Hepatic stellate cell (primary cell): ENCODE measurements at regions not wholly inside any gene's neighbourhood (a gene's known extent, or its start where the extent isn't known, plus 50 kb on each side); places are given as distances from the start of the nearest gene placed in this dataset.
"Not testable (repeated sequence)": the region's sequence is repeated elsewhere in the genome, so short reads cannot be mapped to it uniquely, and the experiment has no call there.

Source experiments
- DNase-seq: peaks from one replicate; pipeline ENCODE4 v3.0.0; 2011; ENCODE audit warnings: low spot score

DNA sequence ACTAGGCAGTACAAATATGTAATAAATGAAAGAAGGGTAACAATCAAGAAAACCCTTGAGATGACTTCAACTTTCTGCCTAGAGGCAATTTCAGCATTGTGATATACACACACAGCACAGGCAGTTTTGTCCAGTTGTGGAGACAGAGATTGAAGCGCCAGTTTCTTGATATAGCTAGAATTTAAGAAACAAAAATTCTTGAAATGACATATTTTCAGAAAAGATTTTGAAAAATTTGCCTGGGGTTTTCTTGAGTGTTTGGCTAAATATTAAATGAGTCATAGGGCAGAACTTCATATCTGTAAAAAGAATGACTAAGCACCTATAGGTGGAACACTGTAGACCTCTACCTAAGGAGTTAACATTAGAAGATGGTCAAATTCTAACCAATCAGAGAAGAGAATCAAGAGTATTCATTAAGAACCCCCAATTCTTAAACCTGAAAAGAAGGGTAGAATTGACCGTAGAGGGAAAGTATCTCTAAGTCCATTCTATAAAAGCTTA is 1266.8 kb upstream of the TMEFF2 start:
- no peak for DNase-seq

DNA sequence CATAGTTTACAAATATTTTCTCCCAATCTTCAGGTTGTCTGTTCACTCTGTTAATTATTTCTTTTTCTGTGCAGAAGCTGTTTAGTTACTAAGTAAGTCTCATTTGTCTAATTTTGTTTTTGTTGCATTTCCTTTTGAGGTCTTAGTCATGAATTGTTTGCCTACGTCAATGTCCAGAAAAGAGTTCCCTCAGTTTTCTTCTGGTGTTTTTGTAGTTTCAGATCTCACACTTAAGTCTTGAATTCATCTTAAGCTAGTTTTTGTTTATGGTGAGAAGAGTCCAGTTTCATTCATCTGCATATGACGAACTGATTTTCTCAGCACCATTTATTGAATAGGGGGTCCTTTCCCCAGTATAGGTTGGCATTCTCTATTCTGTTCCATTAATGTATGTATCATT is 1252.2 kb upstream of the TMEFF2 start:
- no peak for DNase-seq

DNA sequence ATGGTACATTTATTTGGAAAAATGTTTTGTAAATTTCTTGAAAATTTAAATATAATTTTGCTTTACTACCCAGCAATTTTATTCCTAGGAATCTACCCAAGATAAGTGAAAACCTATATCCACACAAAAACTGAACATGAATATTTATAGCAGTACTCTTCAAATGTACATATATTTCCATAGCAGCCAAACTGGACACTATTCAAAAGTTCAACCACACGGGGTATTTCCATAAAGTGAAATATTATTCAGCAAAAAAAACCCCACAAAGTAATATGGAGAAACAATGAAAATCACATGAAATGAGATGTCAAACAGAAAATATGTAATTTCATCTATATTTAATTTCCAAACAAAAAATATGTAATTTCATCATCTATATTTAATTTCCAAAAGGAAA is 1247.6 kb upstream of the TMEFF2 start:
- DNase-seq, result no peak

DNA sequence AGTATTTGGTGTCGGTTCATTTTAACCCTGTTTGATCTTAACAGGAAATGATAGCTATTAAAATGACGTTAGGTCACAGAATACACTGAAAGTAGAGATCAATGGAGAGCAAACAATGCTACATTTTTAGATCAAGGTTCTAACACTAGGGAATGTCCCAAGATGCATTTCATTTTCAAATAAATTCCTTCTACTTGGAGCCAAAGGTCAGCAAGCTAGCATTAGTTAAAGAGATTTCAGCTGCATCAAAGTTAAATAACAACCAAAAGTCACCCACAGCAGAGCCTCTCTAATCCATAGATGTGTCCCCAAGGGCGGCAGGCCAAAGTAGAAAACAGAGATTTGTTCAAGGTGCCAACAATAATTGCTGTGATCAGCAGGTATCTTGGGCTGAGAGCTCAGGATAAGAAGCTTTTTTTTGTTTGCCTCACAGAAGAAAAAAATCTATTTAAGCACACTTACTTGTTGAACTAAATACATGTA is 1233.6 kb upstream of the TMEFF2 start:
- DNase-seq, result no peak

DNA sequence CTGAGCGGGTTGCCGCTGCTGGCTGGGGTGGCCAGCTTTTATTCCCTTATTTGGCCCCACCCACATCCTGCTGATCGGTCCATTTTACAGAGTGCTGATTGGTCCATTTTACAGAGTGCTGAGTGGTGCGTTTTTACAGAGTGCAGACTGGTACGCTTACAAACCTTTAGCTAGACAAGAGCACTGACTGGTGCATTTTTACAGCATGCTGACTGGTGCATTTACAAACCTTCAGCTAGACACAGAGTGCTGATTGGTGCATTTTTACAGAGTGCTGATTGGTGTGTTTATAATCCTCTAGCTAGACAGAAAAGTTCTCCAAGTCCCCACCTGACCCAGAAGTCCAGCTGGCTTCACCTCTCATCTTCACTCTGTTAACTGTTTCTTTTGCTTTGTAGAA is 1217.6 kb upstream of the TMEFF2 start:
- DNase-seq, result not testable (repeated sequence)

DNA sequence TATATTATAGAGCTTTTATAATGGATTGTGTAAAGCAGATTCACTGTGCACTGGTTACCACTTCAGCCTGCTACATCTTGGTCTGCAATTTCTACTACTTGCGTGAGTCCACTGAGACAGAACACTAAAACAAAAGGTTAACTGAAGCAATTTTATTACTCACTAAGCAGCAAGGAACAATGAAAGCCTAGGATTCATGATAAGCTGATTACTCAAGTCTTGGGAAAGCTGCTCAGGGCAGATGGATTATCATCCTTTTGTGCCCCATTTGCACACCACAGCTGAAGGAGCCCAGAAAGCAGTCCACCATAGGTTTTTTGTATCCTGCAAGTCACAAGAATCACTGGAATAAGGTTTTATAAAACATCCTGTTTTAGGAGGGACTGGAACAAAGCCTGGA is 1215.2 kb upstream of the TMEFF2 start:
- no peak for DNase-seq

DNA sequence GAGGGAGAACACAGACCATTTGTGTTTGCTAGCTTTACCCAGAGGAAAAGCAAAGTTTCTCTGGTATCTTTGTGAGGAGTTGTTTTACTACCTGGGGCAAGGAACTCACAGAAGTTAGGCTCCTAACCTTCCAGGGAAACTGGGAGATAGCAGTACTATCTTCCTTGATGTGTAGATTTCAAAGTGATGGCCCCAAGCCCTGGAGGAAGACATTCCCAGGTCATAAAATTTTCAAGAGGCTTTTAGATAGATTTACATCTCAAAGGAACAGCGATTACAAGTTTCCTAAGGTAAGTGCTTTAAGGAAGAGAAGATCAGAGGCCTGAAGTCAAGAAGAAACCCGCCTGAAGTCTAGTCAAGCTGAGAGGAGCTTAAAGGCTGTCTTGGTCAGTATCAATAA is 1187.8 kb upstream of the TMEFF2 start:
- no peak for DNase-seq

DNA sequence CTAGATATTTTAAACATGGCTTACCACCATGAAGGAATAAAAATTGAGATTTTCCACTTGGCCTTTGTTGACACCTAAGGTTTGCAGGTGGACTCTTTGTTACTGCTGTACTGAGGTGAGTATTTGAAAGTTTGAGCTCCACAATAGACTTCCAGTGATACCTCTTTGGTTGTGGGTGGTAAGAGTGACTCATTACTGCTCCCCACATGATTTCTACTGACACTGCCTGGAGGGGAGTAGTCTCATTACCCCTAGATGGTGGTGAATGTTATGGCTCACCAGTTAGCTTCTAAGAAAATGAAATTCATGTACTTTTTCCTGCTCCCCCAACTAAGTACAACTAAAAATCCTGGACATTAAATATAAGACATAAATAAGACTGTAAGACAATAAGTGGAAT is 1183.1 kb upstream of the TMEFF2 start:
- no peak for DNase-seq

DNA sequence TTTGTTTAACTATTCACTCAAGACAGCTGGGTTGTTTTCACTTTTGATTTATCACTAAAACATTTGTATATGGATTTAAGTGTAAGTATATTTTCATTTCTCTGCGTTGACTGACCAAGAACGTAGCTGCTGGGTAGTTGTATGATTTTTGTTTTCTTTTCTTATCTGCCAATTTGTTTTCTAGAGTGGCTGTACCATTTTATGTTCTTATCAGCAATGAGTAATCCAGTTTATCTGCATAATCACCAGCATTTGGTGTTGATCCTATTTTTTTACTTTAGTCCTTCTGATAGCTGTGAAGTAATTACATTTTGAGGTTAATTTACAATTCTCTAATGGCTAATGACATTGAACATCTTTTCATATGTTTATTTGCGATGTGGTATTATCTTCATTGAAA is 1178.4 kb upstream of the TMEFF2 start:
- no peak for DNase-seq

DNA sequence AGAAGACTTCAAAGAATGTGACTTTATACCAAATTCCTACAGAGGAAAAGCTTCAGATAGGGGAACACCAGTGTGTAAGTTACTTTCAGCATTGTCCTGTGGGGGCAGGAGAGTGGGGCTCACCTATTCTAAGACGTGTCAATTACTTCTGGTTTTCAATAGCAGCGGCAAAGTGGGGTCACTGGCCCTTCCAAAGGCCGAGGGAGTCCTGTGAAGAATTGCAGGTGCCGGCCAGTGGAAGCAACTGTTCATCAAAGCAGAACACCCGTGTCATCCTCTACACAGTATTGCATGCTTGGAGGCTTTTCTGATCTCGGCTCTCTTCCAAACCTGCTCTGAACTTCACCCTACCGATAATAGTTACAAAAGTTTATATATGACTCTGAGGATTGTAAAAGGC is 1176.5 kb upstream of the TMEFF2 start:
- DNase-seq, result no peak

DNA sequence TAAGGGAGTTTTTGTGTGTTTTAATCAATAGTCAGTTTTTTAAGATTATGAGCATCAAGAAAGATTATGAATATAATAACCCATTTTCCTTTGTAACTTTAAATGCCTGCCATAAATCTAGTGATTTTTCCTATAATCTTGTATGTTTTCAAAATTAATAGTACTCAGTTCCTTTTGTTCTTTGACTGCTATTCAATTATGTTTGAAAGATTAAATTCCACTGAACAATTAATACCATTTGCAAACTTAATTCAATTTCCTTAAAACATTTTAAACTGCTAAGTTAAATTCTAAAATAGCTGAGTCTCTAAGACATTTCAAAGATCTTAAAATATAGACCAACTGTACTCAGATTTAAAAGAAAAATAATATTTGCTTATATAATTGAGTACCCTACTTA is 1173.9 kb upstream of the TMEFF2 start:
- no peak for DNase-seq

DNA sequence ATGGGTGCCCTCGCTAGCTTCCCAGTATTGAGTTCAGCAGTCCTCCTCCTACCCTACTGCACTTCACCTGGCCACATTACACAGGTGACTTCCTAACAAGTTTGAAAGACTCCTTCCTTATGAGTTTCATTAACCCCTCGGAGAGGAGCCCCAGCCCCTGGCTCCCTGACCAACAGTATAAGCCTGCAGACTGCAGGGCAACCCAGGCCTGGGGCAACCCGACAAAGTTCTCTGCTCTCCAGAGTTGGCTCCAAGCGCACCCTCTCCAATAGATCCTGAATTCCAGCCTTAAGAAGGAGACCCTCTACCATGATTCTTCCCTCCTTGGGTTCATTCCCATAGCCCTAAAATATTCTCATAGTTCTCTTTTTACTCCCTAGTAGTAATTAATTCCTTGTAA is 1162.8 kb upstream of the TMEFF2 start:
- DNase-seq, result no peak

DNA sequence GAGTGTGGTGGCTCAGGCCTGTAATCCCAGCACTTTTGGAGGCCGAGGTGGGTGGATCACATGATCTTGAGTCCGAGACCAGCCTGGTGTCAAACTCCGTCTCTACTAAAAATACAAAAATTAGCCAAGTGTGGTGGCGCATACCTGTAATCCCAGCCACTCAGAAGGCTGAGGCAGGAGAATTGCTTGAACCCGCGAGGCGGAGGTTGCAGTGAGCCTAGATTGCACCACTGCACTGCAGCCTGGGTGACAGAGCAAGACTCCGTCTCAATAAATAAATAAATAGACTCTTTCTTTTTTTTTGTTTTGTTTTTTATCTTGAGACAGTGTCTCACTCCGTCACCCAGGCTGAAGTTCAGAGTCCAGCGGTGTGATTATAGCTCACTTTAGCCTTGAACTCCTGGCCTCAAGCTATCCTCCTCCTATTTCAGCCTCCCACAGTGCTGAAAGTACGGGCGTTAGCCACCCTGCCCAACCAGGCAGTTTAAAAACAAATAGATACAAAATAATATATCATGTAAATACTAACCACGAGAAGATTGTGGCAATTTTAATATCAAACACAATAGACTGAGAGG is 1158.0 kb upstream of the TMEFF2 start:
- not testable (repeated sequence) for DNase-seq

DNA sequence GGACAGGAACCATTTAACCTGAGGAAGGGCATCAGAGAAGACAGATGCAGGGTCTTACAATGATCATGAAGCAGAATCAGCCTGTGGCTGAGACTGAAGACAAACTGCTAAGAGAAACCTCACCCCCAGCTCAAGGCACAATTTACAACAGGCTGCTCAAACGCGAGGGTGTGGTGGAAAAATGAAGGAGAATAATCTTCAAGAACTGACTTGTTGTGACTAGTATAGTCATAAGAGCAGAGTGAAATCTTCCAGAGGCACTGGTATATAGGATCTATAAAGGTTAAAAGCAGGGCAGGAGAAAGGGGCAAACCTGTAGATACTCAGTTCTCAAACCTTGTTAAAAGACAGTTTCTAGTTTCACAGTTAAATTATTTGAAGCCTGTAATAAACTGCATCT is 1155.8 kb upstream of the TMEFF2 start:
- DNase-seq, result no peak

DNA sequence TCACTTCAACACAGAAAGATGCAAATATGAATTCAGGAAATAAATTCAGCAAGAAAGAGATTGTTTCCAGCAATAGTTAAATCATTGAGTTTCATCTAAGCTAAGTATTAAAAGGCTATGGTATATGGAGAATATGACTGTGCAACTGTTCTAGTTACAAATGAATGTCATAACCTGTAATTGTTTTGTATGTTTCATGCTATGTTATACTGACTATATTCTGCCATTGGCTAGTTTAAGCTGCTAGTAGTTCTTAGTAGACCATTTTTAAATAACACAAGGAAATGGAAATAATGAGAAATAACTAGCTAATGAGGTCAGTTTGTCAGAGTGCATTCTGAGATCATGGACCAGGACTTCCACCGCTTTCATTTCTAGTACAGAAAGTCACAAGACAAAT is 1154.9 kb upstream of the TMEFF2 start:
- no peak for DNase-seq

DNA sequence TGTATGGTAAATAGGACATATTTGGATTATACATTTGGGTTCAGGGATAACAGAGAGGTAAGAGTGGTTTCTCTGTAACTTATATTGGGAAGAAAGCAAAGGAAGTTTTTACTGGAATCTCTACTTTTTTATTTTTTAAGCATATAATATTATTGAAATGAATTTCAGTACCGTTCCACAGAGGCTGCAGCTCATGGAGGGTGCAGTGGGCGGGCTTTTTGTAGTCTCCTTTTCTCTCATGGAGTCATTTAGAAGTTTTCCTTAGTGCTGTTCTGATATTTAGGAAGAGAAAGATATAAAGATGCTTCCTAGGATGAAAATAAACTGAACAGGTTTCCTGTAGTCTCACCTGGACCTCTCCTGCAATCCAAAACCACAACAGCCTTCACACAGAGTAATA is 1153.3 kb upstream of the TMEFF2 start:
- DNase-seq, result no peak

DNA sequence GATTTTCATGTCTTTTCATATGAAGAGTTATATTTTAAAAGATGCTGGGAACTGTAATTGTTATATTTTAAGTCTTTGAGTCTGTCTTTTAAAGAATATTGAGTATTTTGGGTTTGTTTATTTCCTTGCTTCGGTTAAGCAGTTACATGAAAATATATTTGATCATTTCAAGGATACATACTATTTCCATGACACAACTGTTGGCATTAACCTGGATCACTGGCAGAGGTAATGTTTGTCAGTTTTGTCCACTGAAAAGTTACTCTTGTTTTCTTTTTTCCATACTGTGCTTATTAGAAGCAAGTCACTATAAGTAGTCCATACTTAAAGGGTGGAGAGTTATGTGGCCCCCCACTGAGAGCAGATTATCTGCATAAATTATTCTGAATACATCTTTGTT is 1142.0 kb upstream of the TMEFF2 start:
- no peak for DNase-seq

DNA sequence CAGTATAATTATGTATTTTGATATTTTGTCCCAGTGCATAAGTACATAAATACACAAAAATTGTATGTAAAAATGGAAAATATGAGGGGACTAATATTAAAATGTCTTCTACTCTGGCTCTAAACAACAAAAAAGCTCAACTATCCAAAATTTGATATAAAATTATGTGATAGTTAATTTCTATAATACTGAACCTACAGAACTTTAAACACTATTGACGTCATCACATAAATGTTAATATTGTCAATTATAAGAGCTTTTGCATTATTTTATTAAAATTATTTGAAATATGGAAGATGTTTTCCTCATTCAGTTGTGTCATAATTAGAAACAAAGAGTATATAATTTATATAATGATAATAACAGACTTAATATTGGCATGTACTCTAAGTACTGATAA is 1139.7 kb upstream of the TMEFF2 start:
- no peak for DNase-seq

DNA sequence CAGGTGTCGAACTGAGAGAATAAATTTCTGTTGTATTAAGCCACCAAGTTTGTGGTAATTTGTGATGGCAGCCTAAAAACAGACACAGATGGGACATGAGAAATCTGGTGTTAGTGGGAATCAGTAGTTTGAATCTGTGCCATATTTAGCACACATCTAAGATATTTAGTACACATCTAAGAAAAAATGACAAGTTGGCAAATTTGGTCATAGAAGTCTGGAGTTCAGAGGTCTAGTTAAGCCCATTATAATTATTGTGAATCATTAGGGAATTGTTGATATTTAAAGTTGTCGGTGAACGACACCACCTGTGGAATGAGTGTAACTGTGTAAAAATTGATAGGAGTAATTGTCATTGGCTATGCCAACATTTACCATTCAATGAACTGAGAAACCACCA is 1138.8 kb upstream of the TMEFF2 start:
- DNase-seq, result no peak

DNA sequence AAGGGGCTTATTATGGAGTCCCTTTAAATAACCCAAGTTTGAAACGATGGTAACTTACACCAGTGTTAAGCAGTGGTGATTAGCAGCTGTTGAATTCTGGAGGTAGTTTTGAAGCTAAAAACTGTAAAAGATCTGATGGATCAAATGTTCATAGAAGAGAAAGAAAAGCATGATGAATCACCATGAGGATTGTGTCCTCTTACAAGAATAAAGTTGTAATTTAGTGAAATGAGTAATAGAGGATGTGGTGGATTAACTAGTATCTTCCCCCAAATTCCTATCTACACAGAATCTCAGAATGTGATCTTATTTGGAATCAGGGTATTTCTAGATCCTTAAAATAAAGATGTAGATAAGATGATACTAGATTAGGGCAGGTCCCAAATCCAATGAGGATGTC is 1138.2 kb upstream of the TMEFF2 start:
- DNase-seq, result no peak

DNA sequence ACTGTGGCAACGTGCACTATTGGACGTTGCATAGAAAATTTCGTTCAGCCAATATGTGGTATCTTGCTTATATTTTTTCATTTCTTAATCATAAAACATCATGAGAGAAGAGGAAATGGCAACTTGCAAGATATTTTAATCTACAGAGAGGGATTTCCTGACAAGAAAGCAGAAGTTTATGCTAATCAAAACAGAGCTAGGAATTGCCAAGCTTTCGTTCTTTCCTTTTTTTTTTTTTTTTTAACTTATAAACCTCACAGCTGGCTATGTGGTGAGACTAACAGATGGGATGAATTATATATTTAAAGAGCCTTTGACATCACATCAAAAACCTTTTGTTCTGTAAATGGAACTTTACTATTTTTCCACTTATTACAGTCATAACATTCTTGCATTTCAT is 1136.9 kb upstream of the TMEFF2 start:
- no peak for DNase-seq

DNA sequence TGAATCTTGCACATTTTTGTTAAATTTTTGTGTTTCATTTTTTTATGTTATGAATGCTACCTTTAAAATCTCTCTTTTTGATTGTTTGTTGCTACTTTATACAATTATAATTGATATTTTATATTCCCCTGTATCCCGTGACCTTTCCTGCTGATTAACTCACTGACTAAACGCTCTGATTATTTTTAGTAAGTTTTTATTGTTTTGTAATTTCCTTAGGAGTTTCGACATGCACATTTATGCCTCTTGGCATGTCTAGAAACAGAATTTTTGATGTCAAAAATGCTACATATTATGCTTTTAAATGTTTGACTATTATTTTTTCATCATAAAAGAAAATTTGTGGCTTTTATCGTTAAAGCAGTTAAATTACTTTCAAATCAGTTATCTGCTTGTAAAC is 1131.6 kb upstream of the TMEFF2 start:
- no peak for DNase-seq

DNA sequence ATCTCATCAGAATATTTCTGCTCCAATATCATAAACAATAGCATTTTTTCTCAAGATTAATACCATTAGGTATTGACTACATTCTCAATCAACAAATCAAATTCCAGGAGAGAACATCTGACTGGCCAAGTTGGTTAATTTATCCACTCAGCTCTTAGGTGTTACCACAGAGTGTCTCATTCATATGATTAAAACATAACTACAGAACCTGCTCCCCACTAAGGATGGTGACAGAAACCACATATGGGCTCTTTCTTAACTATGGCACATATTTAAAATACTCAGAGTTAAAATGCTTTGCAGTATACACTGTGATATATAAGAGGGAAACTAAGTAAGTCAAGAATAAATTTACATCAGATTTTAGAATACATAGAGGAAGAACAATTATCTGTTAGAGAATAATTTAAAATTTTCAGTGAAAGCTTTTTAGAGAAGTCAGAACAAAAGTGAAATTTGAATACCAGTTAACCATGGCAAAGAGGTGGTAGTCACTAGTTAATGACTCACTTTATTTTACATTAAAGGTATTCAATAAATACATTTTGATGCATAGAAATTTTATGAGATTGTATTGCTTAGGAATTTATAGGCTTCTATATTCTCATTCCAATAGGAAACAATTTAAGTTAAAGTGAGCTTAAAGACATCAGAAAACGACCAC is 1120.8 kb upstream of the TMEFF2 start:
- no peak for DNase-seq

DNA sequence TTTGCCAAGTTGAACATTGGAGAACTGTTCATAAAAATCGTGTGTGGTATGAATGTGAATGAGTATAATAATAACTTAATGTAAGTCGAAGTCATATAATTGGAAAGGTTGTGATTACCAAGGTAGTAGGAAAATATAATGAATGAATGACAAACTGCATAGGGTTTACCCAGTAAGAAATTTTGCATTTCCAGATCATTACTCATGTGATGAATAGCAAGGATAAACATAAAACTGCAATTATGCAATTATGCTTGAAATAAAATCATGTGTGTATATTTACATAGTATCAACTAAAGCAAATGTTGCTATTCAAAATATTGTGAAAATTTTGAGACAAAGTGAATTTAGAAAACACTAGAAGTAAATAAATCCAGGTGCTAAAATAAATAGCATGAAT is 1108.7 kb upstream of the TMEFF2 start:
- no peak for DNase-seq
